ENCODE measurements at regions not wholly inside any gene's neighbourhood (a gene's known extent, or its start where the extent isn't known, plus 50 kb on each side); places are given as distances from the start of the nearest gene placed in this dataset.

GRCh38 chr22:48511781-48512327 lies 1315.8 kb downstream of the BRD1 start:
- TF ChIP-seq CTCF (IDR thresholded peaks at IDR 0.05 in 2 of 3, conservative IDR thresholded peaks at IDR 0.05 in 1 of 3; ENCODE audit: borderline replicate concordance in 1 of 3, insufficient read depth in 1 of 3, low read depth in 2 of 3, low read length in 2 of 3) (no peak), MAX (IDR thresholded peaks at IDR 0.05) (no peak), POLR2AphosphoS5 (IDR thresholded peaks at IDR 0.05; ENCODE audit: low read depth, low read length) (no peak), CBX3 (IDR thresholded peaks at IDR 0.05; ENCODE audit: low read depth) (no peak), SRF (IDR thresholded peaks at IDR 0.05; ENCODE audit: low read depth) (no peak), SIN3A (IDR thresholded peaks at IDR 0.05; ENCODE audit: low read depth) (no peak), ZFX (IDR thresholded peaks at IDR 0.05) (no peak)
